ENCODE measurements at regions not wholly inside any gene's neighbourhood (a gene's known extent, or its start where the extent isn't known, plus 50 kb on each side); places are given as distances from the start of the nearest gene placed in this dataset.

DNA sequence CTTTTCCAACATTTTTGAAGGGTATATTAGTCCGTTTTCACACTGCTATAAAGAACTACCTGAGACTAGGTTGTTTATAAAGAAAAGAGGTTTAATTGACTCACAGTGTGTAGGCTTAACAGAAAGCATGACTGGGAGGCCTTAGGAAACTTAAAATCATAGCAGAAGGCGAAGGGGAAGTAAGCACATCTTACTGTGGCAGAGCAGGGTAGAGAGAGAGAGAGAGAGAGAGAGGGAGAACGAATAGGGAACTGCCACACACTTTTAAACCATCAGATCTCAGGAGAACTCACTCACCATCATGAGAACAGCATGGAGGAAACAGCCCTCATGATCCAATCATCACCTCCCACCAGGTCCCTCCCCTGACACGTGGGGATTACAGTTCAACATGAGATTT is 420.3 kb downstream of the SOCS6 start:
- TF ChIP-seq ZNF274 (IDR thresholded peaks at IDR 0.05; ENCODE audit: low read depth, low read length) (no peak), YY1 (IDR thresholded peaks at IDR 0.05; ENCODE audit: insufficient read depth, insufficient read length) (no peak), SUZ12 (IDR thresholded peaks at IDR 0.05; ENCODE audit: extremely low read depth, insufficient read depth, insufficient read length) (no peak)
